PC-3 (cell line): ENCODE measurements at regions not wholly inside any gene's neighbourhood (a gene's known extent, or its start where the extent isn't known, plus 50 kb on each side); places are given as distances from the start of the nearest gene placed in this dataset.

Experiments
- ATAC-seq: fragments of 200-7000 bp; cut with Tn5 transposase; 2 replicates; pipeline ENCODE4 v1.9.1; 2020; ENCODE audit warnings: mild to moderate bottlenecking, moderate library complexity
- BruUV-seq: library from RNA; stranded (reverse); fragments of 400-500 nt; replicated peaks from 2 replicates; lab custom pipeline; 2021; lab: Mats Ljungman, UMichigan
- CTCF ChIA-PET: fragments of 300-600 bp; sonication (Branson Sonifier 250); formaldehyde crosslinking; loops from one replicate; lab custom pipeline; 2022; ENCODE audit warnings: antibody characterized with exemption; lab: Charles Lee
- POLR2A ChIA-PET: fragments of 300-600 bp; sonication (Branson Sonifier 250); formaldehyde crosslinking; loops from one replicate; lab custom pipeline; 2022; ENCODE audit warnings: antibody characterized with exemption; ENCODE audit not compliant: unreplicated experiment; lab: Charles Lee
- DNase-seq: peaks from one replicate; pipeline ENCODE4 v3.0.0-alpha.2; 2015
- H2AFZ ChIP-seq: fragments of 300-600 bp; sonication (generic); 2 replicates; pipeline ENCODE4 v1.6.0; 2016; ENCODE audit warnings: antibody characterized with exemption, low read length
- H3F3A ChIP-seq: fragments of 300-600 bp; sonication (generic); one replicate; pipeline ENCODE4 v1.6.0; 2017; ENCODE audit warnings: antibody characterized with exemption, low read length, control low read depth, mild to moderate bottlenecking; ENCODE audit not compliant: unreplicated experiment
- H3K27ac ChIP-seq: fragments of 300-600 bp; sonication (generic); 2 replicates; pipeline ENCODE4 v1.5.1; 2016; ENCODE audit warnings: mild to moderate bottlenecking, low read length
- H3K27me3 ChIP-seq: fragments of 300-600 bp; sonication (generic); 2 replicates; pipeline ENCODE4 v1.6.1; 2016; ENCODE audit warnings: low read length, mixed read lengths
- H3K36me3 ChIP-seq: fragments of 300-600 bp; sonication (generic); 2 replicates; pipeline ENCODE4 v1.6.1; 2016; ENCODE audit warnings: low read depth, mixed run types, low read length, mixed read lengths
- H3K4me1 ChIP-seq: fragments of 300-600 bp; sonication (generic); 2 replicates; pipeline ENCODE4 v1.5.1; 2016; ENCODE audit warnings: low read length; ENCODE audit not compliant: insufficient read depth
- H3K4me2 ChIP-seq: fragments of 300-600 bp; sonication (generic); 2 replicates; pipeline ENCODE4 v1.6.0; 2016; ENCODE audit warnings: low read length
- H3K4me3 ChIP-seq: fragments of 300-600 bp; sonication (generic); 2 replicates; pipeline ENCODE4 v1.5.1; 2016; ENCODE audit warnings: mild to moderate bottlenecking, low read length, mixed read lengths
- H3K79me2 ChIP-seq: fragments of 300-600 bp; sonication (generic); 2 replicates; pipeline ENCODE4 v1.6.1; 2017; ENCODE audit warnings: low read length, mixed read lengths
- H3K9ac ChIP-seq: fragments of 300-600 bp; sonication (generic); 2 replicates; pipeline ENCODE4 v1.6.0; 2016; ENCODE audit warnings: mild to moderate bottlenecking, low read length
- H3K9me2 ChIP-seq: fragments of 300-600 bp; sonication (generic); replicated peaks from 2 replicates; pipeline ENCODE4 v1.6.1; 2016; ENCODE audit warnings: mixed run types, low read length, mixed read lengths
- H3K9me3 ChIP-seq: fragments of 300-600 bp; sonication (generic); 2 replicates; pipeline ENCODE4 v1.6.1; 2016; ENCODE audit warnings: low read length, mixed read lengths
- H4K20me1 ChIP-seq: fragments of 300-600 bp; sonication (generic); 2 replicates; pipeline ENCODE4 v1.6.1; 2016; ENCODE audit warnings: low read length, mixed read lengths
- CTCF ChIP-seq: fragments of 300-600 bp; sonication (generic); conservative IDR thresholded peaks from 2 replicates; pipeline ENCODE4 v1.5.1; 2017; ENCODE audit warnings: antibody characterized with exemption, low read depth, mild to moderate bottlenecking, low read length
- EZH2 ChIP-seq: fragments of 300-600 bp; sonication (generic); IDR thresholded peaks from one replicate; pipeline ENCODE4 v1.6.1; 2017; ENCODE audit warnings: antibody characterized with exemption, mild to moderate bottlenecking, low read length; ENCODE audit not compliant: unreplicated experiment
- EZH2phosphoT487 ChIP-seq: fragments of 300-600 bp; sonication (generic); IDR thresholded peaks from 2 replicates; pipeline ENCODE4 v1.6.1; 2018; ENCODE audit warnings: mild to moderate bottlenecking, antibody characterized with exemption, low read length, borderline replicate concordance
- intact Hi-C: fragments of 100-400 bp; cut with micrococcal nuclease; formaldehyde crosslinking; loops from 2 replicates; pipeline ENCODE4 v1.9.0; 2023

GRCh38 chr12:73180734-73181133 lies 908.6 kb downstream of the TRHDE start:
- no TSS peak for BruUV-seq
- H4K20me1 ChIP-seq: no peaks in the 10 kb centered on the region
- no peak for DNase-seq
- H3K4me1 ChIP-seq: no peaks in the 10 kb centered on the region
- no peak overlapping the region for H3K4me2 ChIP-seq
- H3K36me3 ChIP-seq: no peaks in the 10 kb centered on the region
- no peaks in the 10 kb centered on the region for H3K27me3 ChIP-seq
- H3K27ac ChIP-seq: no peak overlapping the region
- H3F3A ChIP-seq: no peaks in the 10 kb centered on the region
- ChIA-PET CTCF (no interaction called here), POLR2A (no interaction called here)
- no peak for TF ChIP-seq EZH2phosphoT487
- TF ChIP-seq CTCF: no peak
- TF ChIP-seq EZH2: no peak
- no peak overlapping the region for H3K9ac ChIP-seq
- peaks cover 4% of the 10 kb centered on the region; the same call in 1 of the 2 replicates for H3K9me3 ChIP-seq
- H2AFZ ChIP-seq: no peak overlapping the region
- no peaks in the 10 kb centered on the region for H3K9me2 ChIP-seq
- H3K79me2 ChIP-seq: no peaks in the 10 kb centered on the region
- H3K4me3 ChIP-seq: no peak overlapping the region
- intact Hi-C loops: no loop called here
- ATAC-seq: no peak

- H3K4me3 ChIP-seq: no peak overlapping the region
- H3K4me2 ChIP-seq: no peak overlapping the region
- H3K4me1 ChIP-seq: no peaks in the 10 kb centered on the region
- no peak overlapping the region for H2AFZ ChIP-seq
- no peaks in the 10 kb centered on the region for H3K27me3 ChIP-seq
- H3F3A ChIP-seq: no peaks in the 10 kb centered on the region
- intact Hi-C loops: no loop called here
- no peak overlapping the region for H3K9ac ChIP-seq
- no peaks in the 10 kb centered on the region for H4K20me1 ChIP-seq
- no peaks in the 10 kb centered on the region for H3K9me2 ChIP-seq
- ChIA-PET POLR2A (no interaction called here), CTCF (no interaction called here)
- no peak for TF ChIP-seq EZH2phosphoT487
- TF ChIP-seq EZH2: no peak
- TF ChIP-seq CTCF: no peak
- H3K9me3 ChIP-seq: peaks cover 4% of the 10 kb centered on the region; the same call in 1 of the 2 replicates
- no peaks in the 10 kb centered on the region for H3K36me3 ChIP-seq
- BruUV-seq: no TSS peak
- no peaks in the 10 kb centered on the region for H3K79me2 ChIP-seq
- H3K27ac ChIP-seq: no peak overlapping the region
- ATAC-seq (no peak), DNase-seq (no peak)
These were observed 909.1 kb downstream of the TRHDE start for GRCh38 chr12:73181244-73181643.

- Histone ChIP-seq H3F3A (no peaks in the 10 kb centered on the region), H3K79me2 (no peaks in the 10 kb centered on the region), H3K4me1 (no peaks in the 10 kb centered on the region), H3K9ac (no peak overlapping the region), H3K4me2 (no peak overlapping the region), H3K9me3 (peaks cover 4% of the 10 kb centered on the region; the same call in 1 of the 2 replicates), H3K4me3 (no peak overlapping the region), H3K9me2 (no peaks in the 10 kb centered on the region), H2AFZ (no peak overlapping the region), H3K27me3 (no peaks in the 10 kb centered on the region), H4K20me1 (no peaks in the 10 kb centered on the region), H3K36me3 (no peaks in the 10 kb centered on the region), H3K27ac (no peak overlapping the region)
- POLR2A ChIA-PET: interaction anchor here (0.7 kb wide), 1 partner anchor 25 kb away, joined by 5 read pairs; no protein-coding TSS in a partner anchor
- DNase-seq: no peak
- no TSS peak for BruUV-seq
- CTCF ChIA-PET: no interaction called here
- no peak for TF ChIP-seq EZH2phosphoT487
- TF ChIP-seq CTCF: no peak
- no peak for TF ChIP-seq EZH2
- no peak for ATAC-seq
- intact Hi-C loops: no loop called here
These were observed 913.2 kb downstream of the TRHDE start for GRCh38 chr12:73185403-73185802.
